Loucy (cell line): ENCODE measurements at regions not wholly inside any gene's neighbourhood (a gene's known extent, or its start where the extent isn't known, plus 50 kb on each side); places are given as distances from the start of the nearest gene placed in this dataset.

Experiments
- H2AFZ ChIP-seq: fragments of 200-600 bp; sonication (generic); 2 replicates; pipeline ENCODE4 v1.6.0; 2016; ENCODE audit warnings: antibody characterized with exemption, mild to moderate bottlenecking, low read length, moderate library complexity
- H3F3A ChIP-seq: fragments of 200-600 bp; 2 replicates; pipeline ENCODE4 v1.6.0; 2016; ENCODE audit warnings: antibody characterized with exemption, low read depth, mild to moderate bottlenecking
- H3K27me3 ChIP-seq: fragments of 200-600 bp; sonication (generic); 2 replicates; pipeline ENCODE4 v1.6.1; 2014; ENCODE audit warnings: low read length, mild to moderate bottlenecking; ENCODE audit not compliant: insufficient read depth, poor library complexity, severe bottlenecking
- H3K36me3 ChIP-seq: fragments of 200-600 bp; sonication (generic); 2 replicates; pipeline ENCODE4 v1.6.1; 2016; ENCODE audit warnings: low read length; ENCODE audit not compliant: insufficient read depth
- H3K4me1 ChIP-seq: fragments of 200-600 bp; sonication (generic); 2 replicates; pipeline ENCODE4 v1.5.1; 2014; ENCODE audit warnings: low read length, mild to moderate bottlenecking; ENCODE audit not compliant: insufficient read depth, poor library complexity, severe bottlenecking
- H3K4me2 ChIP-seq: fragments of 200-600 bp; sonication (generic); 2 replicates; pipeline ENCODE4 v1.6.0; 2014; ENCODE audit warnings: antibody characterized with exemption, low read length, low read depth, mild to moderate bottlenecking; ENCODE audit not compliant: poor library complexity, severe bottlenecking
- H3K4me3 ChIP-seq: fragments of 200-600 bp; sonication (generic); 2 replicates; pipeline ENCODE4 v1.5.1; 2014; ENCODE audit warnings: low read length, mild to moderate bottlenecking, mixed read lengths; ENCODE audit not compliant: poor library complexity, severe bottlenecking
- H3K79me2 ChIP-seq: fragments of 200-600 bp; sonication (generic); 2 replicates; pipeline ENCODE4 v1.6.1; 2014; ENCODE audit warnings: low read length; ENCODE audit not compliant: insufficient read depth
- H3K9ac ChIP-seq: fragments of 200-600 bp; sonication (generic); 2 replicates; pipeline ENCODE4 v1.6.0; 2014; ENCODE audit warnings: mild to moderate bottlenecking, low read depth, low read length, moderate library complexity; ENCODE audit not compliant: poor library complexity, severe bottlenecking
- H3K9me2 ChIP-seq: fragments of 200-600 bp; sonication (generic); replicated peaks from 2 replicates; pipeline ENCODE4 v1.6.1; 2016; ENCODE audit warnings: low read depth, low read length, mixed read lengths
- H3K9me3 ChIP-seq: fragments of 200-600 bp; sonication (generic); 2 replicates; pipeline ENCODE4 v1.6.1; 2014; ENCODE audit warnings: mild to moderate bottlenecking, antibody characterized with exemption, low read length, low read depth; ENCODE audit not compliant: insufficient read depth
- H4K20me1 ChIP-seq: fragments of 200-600 bp; sonication (generic); 2 replicates; pipeline ENCODE4 v1.6.0; 2014; ENCODE audit warnings: antibody characterized with exemption, low read length, mild to moderate bottlenecking; ENCODE audit not compliant: insufficient read depth, poor library complexity, severe bottlenecking
- CTCF ChIP-seq: fragments of 200-600 bp; sonication (generic); conservative IDR thresholded peaks from 2 replicates; pipeline ENCODE4 v1.5.1; 2014; ENCODE audit warnings: mild to moderate bottlenecking, antibody characterized with exemption, low read length
- EZH2phosphoT487 ChIP-seq: fragments of 200-600 bp; IDR thresholded peaks from 2 replicates; pipeline ENCODE4 v1.6.1; 2018; ENCODE audit warnings: antibody characterized with exemption, mild to moderate bottlenecking, moderate library complexity, borderline replicate concordance

GRCh38 chr13:80563439-80563838 is 222.5 kb upstream of the SPRY2 start:
- Histone ChIP-seq H3K4me3 (no peak overlapping the region), H3K79me2 (no peaks in the 10 kb centered on the region), H3K4me1 (peaks cover 20% of the 10 kb centered on the region), H3K4me2 (no peak overlapping the region), H3K9me3 (no peaks in the 10 kb centered on the region), H3K27me3 (no peaks in the 10 kb centered on the region), H3K9me2 (no peaks in the 10 kb centered on the region), H4K20me1 (no peaks in the 10 kb centered on the region), H3F3A (no peaks in the 10 kb centered on the region), H2AFZ (peak overlapping the region; percentile 18; the same call in 1 of the 2 replicates), H3K9ac (no peak overlapping the region), H3K36me3 (no peaks in the 10 kb centered on the region)
- TF ChIP-seq EZH2phosphoT487 (no peak), CTCF (no peak)

GRCh38 chr13:80562433-80563156 is 221.7 kb upstream of the SPRY2 start:
- Histone ChIP-seq H3K36me3 (no peaks in the 10 kb centered on the region), H3K4me2 (peak overlapping the region; percentile 21), H3K4me1 (peaks cover 20% of the 10 kb centered on the region), H3K9me3 (no peaks in the 10 kb centered on the region), H3K9me2 (no peaks in the 10 kb centered on the region), H3K4me3 (no peak overlapping the region), H3K79me2 (no peaks in the 10 kb centered on the region), H4K20me1 (no peaks in the 10 kb centered on the region), H3K9ac (no peak overlapping the region), H3F3A (no peaks in the 10 kb centered on the region), H3K27me3 (no peaks in the 10 kb centered on the region), H2AFZ (peak overlapping the region; percentile 47; the same call in 1 of the 2 replicates)
- TF ChIP-seq EZH2phosphoT487 (no peak), CTCF (no peak)

- Histone ChIP-seq H2AFZ (no peak overlapping the region), H3K9ac (no peak overlapping the region)
These were observed 219.7 kb upstream of the SPRY2 start for GRCh38 chr13:80560609-80561008.

More at GRCh38 chr13:80560609-80561008, 219.7 kb upstream of the SPRY2 start:
- Histone ChIP-seq H3K4me2 (no peak overlapping the region), H3K9me3 (no peaks in the 10 kb centered on the region), H3K4me3 (no peak overlapping the region), H3K27me3 (no peaks in the 10 kb centered on the region), H3K79me2 (no peaks in the 10 kb centered on the region), H4K20me1 (no peaks in the 10 kb centered on the region), H3F3A (no peaks in the 10 kb centered on the region), H3K4me1 (peaks cover 20% of the 10 kb centered on the region), H3K9me2 (no peaks in the 10 kb centered on the region), H3K36me3 (no peaks in the 10 kb centered on the region)
- TF ChIP-seq EZH2phosphoT487 (no peak), CTCF (no peak)
